Activated CD8-positive, alpha-beta memory T cell treated with anti-CD3 and anti-CD28 coated beads, Interleukin-2, amount 10 ng/mL, durations not matched to agents 7 days and 5 days (primary cell): ENCODE measurements at regions not wholly inside any gene's neighbourhood (a gene's known extent, or its start where the extent isn't known, plus 50 kb on each side); places are given as distances from the start of the nearest gene placed in this dataset.
"Not testable (repeated sequence)": the region's sequence is repeated elsewhere in the genome, so short reads cannot be mapped to it uniquely, and the experiment has no call there.

Experiments used
- ATAC-seq: fragments of 150-1000 bp; cut with Tn5 transposase; one replicate; pipeline ENCODE4 v1.10.0; 2021; ENCODE audit warnings: moderate library complexity
- CTCF ChIA-PET: fragments of 350-600 bp; sonication (Branson Sonifier 250); formaldehyde crosslinking; loops from one replicate; lab custom pipeline; 2021; ENCODE audit warnings: antibody characterized with exemption; lab: Charles Lee
- DNase-seq: peaks from one replicate; pipeline ENCODE4 v3.0.0-alpha.2; 2020
- H3K27ac Mint-ChIP-seq: one replicate; pipeline ENCODE4 v1.8.0; 2021; ENCODE audit warnings: mild to moderate bottlenecking, mixed read lengths
- H3K27me3 Mint-ChIP-seq: one replicate; pipeline ENCODE4 v1.8.0; 2021; ENCODE audit warnings: mixed read lengths
- H3K36me3 Mint-ChIP-seq: one replicate; pipeline ENCODE4 v1.8.0; 2021; ENCODE audit warnings: mild to moderate bottlenecking, mixed read lengths
- H3K4me1 Mint-ChIP-seq: one replicate; pipeline ENCODE4 v1.8.0; 2021; ENCODE audit warnings: mixed read lengths
- H3K4me3 Mint-ChIP-seq: one replicate; pipeline ENCODE4 v1.8.0; 2021; ENCODE audit warnings: mild to moderate bottlenecking, moderate library complexity, mixed read lengths
- H3K9me3 Mint-ChIP-seq: one replicate; pipeline ENCODE4 v1.8.0; 2022; ENCODE audit warnings: low read depth, mixed read lengths

GRCh38 chr3:16075647-16076046 lies 98.8 kb upstream of the GALNT15 start:
- no peak overlapping the region for H3K27ac Mint-ChIP-seq
- H3K4me1 Mint-ChIP-seq, result no peaks in the 10 kb centered on the region
- ATAC-seq (no peak), DNase-seq (no peak)
- peaks cover 6% of the 10 kb centered on the region for H3K9me3 Mint-ChIP-seq
- no peaks in the 10 kb centered on the region for H3K36me3 Mint-ChIP-seq
- CTCF ChIA-PET, result no interaction called here
- no peak overlapping the region for H3K4me3 Mint-ChIP-seq
- peaks cover 5% of the 10 kb centered on the region for H3K27me3 Mint-ChIP-seq

GRCh38 chr3:16076564-16076963 lies 97.9 kb upstream of the GALNT15 start:
- Mint-ChIP-seq H3K27me3 (peaks cover 5% of the 10 kb centered on the region), H3K9me3 (peaks cover 7% of the 10 kb centered on the region), H3K4me3 (no peak overlapping the region), H3K36me3 (no peaks in the 10 kb centered on the region), H3K4me1 (no peaks in the 10 kb centered on the region), H3K27ac (no peak overlapping the region)
- CTCF ChIA-PET, result interaction anchor here (1.8 kb wide), 1 partner anchor 208 kb away, joined by 3 read pairs; no protein-coding TSS in a partner anchor
- no peak for DNase-seq
- no peak for ATAC-seq

- DNase-seq, H3K4me3 Mint-ChIP-seq, H3K36me3 Mint-ChIP-seq, H3K27me3 Mint-ChIP-seq, ATAC-seq, H3K4me1 Mint-ChIP-seq, H3K27ac Mint-ChIP-seq, H3K9me3 Mint-ChIP-seq: not testable (repeated sequence)
- CTCF ChIA-PET, result interaction anchor here (1.8 kb wide), 1 partner anchor 208 kb away, joined by 3 read pairs; no protein-coding TSS in a partner anchor
Measured at GRCh38 chr3:16077146-16077545, 97.3 kb upstream of the GALNT15 start.

- not testable (repeated sequence) for H3K4me3 Mint-ChIP-seq, ATAC-seq, H3K36me3 Mint-ChIP-seq, H3K27me3 Mint-ChIP-seq, H3K4me1 Mint-ChIP-seq, DNase-seq, H3K9me3 Mint-ChIP-seq, H3K27ac Mint-ChIP-seq
- CTCF ChIA-PET, result interaction anchor here (1.8 kb wide), 1 partner anchor 209 kb away, joined by 3 read pairs; no protein-coding TSS in a partner anchor
Measured at GRCh38 chr3:16077681-16078080, 96.8 kb upstream of the GALNT15 start.

- CTCF ChIA-PET, result no interaction called here
- peaks cover 12% of the 10 kb centered on the region for H3K9me3 Mint-ChIP-seq
- DNase-seq, result no peak
- no peak overlapping the region for H3K4me3 Mint-ChIP-seq
- H3K4me1 Mint-ChIP-seq, result no peaks in the 10 kb centered on the region
- ATAC-seq, result no peak
- H3K27me3 Mint-ChIP-seq, result peaks cover 2% of the 10 kb centered on the region
- no peak overlapping the region for H3K27ac Mint-ChIP-seq
- peaks cover 3% of the 10 kb centered on the region for H3K36me3 Mint-ChIP-seq
Measured at GRCh38 chr3:16079519-16079918, 95.0 kb upstream of the GALNT15 start.

GRCh38 chr3:16081661-16082060 lies 92.8 kb upstream of the GALNT15 start:
- no peak for ATAC-seq
- peaks cover 12% of the 10 kb centered on the region for H3K9me3 Mint-ChIP-seq

GRCh38 chr3:16084887-16085286 lies 89.6 kb upstream of the GALNT15 start:
- CTCF ChIA-PET, result no interaction called here
- DNase-seq (no peak), ATAC-seq (no peak)
- peaks cover 7% of the 10 kb centered on the region for H3K9me3 Mint-ChIP-seq
- H3K4me3 Mint-ChIP-seq, result no peak overlapping the region
- H3K27me3 Mint-ChIP-seq, result peaks cover 9% of the 10 kb centered on the region
- H3K4me1 Mint-ChIP-seq, result no peaks in the 10 kb centered on the region
- H3K36me3 Mint-ChIP-seq, result peaks cover 3% of the 10 kb centered on the region
- H3K27ac Mint-ChIP-seq, result no peak overlapping the region

More at GRCh38 chr3:16081661-16082060, 92.8 kb upstream of the GALNT15 start:
- CTCF ChIA-PET, result no interaction called here
- Mint-ChIP-seq H3K4me3 (no peak overlapping the region), H3K27ac (no peak overlapping the region), H3K36me3 (peaks cover 3% of the 10 kb centered on the region), H3K27me3 (peaks cover 5% of the 10 kb centered on the region), H3K4me1 (no peaks in the 10 kb centered on the region)
- DNase-seq, result no peak

GRCh38 chr3:16085410-16085809 lies 89.1 kb upstream of the GALNT15 start:
- Mint-ChIP-seq H3K36me3 (peaks cover 3% of the 10 kb centered on the region), H3K4me1 (no peaks in the 10 kb centered on the region)
- CTCF ChIA-PET, result no interaction called here

GRCh38 chr3:16085884-16086608 lies 88.4 kb upstream of the GALNT15 start:
- no peak for DNase-seq
- no peak for ATAC-seq
- H3K27ac Mint-ChIP-seq, result no peak overlapping the region
- peaks cover 3% of the 10 kb centered on the region for H3K36me3 Mint-ChIP-seq
- CTCF ChIA-PET, result no interaction called here
- H3K4me1 Mint-ChIP-seq, result no peaks in the 10 kb centered on the region
- H3K27me3 Mint-ChIP-seq, result peaks cover 9% of the 10 kb centered on the region
- H3K4me3 Mint-ChIP-seq, result no peak overlapping the region
- peaks cover 4% of the 10 kb centered on the region for H3K9me3 Mint-ChIP-seq

More at GRCh38 chr3:16085410-16085809, 89.1 kb upstream of the GALNT15 start:
- ATAC-seq, result no peak
- Mint-ChIP-seq H3K9me3 (peaks cover 7% of the 10 kb centered on the region), H3K27ac (no peak overlapping the region), H3K27me3 (peaks cover 9% of the 10 kb centered on the region), H3K4me3 (no peak overlapping the region)
- no peak for DNase-seq

GRCh38 chr3:16086690-16087089 lies 87.8 kb upstream of the GALNT15 start:
- H3K27ac Mint-ChIP-seq, result no peak overlapping the region
- H3K36me3 Mint-ChIP-seq, result peaks cover 3% of the 10 kb centered on the region
- no peak overlapping the region for H3K4me3 Mint-ChIP-seq
- CTCF ChIA-PET, result no interaction called here
- peaks cover 11% of the 10 kb centered on the region for H3K27me3 Mint-ChIP-seq
- DNase-seq, result no peak
- peaks cover 4% of the 10 kb centered on the region for H3K9me3 Mint-ChIP-seq
- H3K4me1 Mint-ChIP-seq, result no peaks in the 10 kb centered on the region
- no peak for ATAC-seq

GRCh38 chr3:16088496-16088895 lies 86.0 kb upstream of the GALNT15 start:
- Mint-ChIP-seq H3K9me3 (no peaks in the 10 kb centered on the region), H3K27ac (no peak overlapping the region), H3K36me3 (no peaks in the 10 kb centered on the region), H3K4me3 (no peak overlapping the region), H3K27me3 (peaks cover 18% of the 10 kb centered on the region), H3K4me1 (no peaks in the 10 kb centered on the region)
- CTCF ChIA-PET, result no interaction called here
- ATAC-seq (no peak), DNase-seq (no peak)

- Mint-ChIP-seq H3K4me3 (no peak overlapping the region), H3K27me3 (peaks cover 18% of the 10 kb centered on the region), H3K9me3 (no peaks in the 10 kb centered on the region), H3K27ac (no peak overlapping the region), H3K36me3 (no peaks in the 10 kb centered on the region), H3K4me1 (no peaks in the 10 kb centered on the region)
- ATAC-seq, result no peak
- no peak for DNase-seq
- CTCF ChIA-PET, result interaction anchor here (1.1 kb wide), 1 partner anchor 89 kb away, joined by 3 read pairs; no protein-coding TSS in a partner anchor
Measured at GRCh38 chr3:16089521-16089920, 85.0 kb upstream of the GALNT15 start.

- H3K9me3 Mint-ChIP-seq, result no peaks in the 10 kb centered on the region
- H3K36me3 Mint-ChIP-seq, result no peaks in the 10 kb centered on the region
- no peak for ATAC-seq
- H3K27ac Mint-ChIP-seq, result no peak overlapping the region
- no peak for DNase-seq
- CTCF ChIA-PET, result interaction anchor here (1.1 kb wide), 1 partner anchor 88 kb away, joined by 3 read pairs; no protein-coding TSS in a partner anchor
- H3K4me3 Mint-ChIP-seq, result no peak overlapping the region
- H3K4me1 Mint-ChIP-seq, result no peaks in the 10 kb centered on the region
- peaks cover 18% of the 10 kb centered on the region for H3K27me3 Mint-ChIP-seq
Measured at GRCh38 chr3:16090024-16090423, 84.5 kb upstream of the GALNT15 start.

GRCh38 chr3:16090706-16091105 lies 83.8 kb upstream of the GALNT15 start:
- CTCF ChIA-PET, result no interaction called here
- no peaks in the 10 kb centered on the region for H3K9me3 Mint-ChIP-seq

More at GRCh38 chr3:16090706-16091105, 83.8 kb upstream of the GALNT15 start:
- Mint-ChIP-seq H3K27ac (no peak overlapping the region), H3K4me1 (no peaks in the 10 kb centered on the region), H3K27me3 (peaks cover 14% of the 10 kb centered on the region), H3K36me3 (no peaks in the 10 kb centered on the region), H3K4me3 (no peak overlapping the region)
- ATAC-seq (no peak), DNase-seq (no peak)
